ENCODE measurements at regions not wholly inside any gene's neighbourhood (a gene's known extent, or its start where the extent isn't known, plus 50 kb on each side); places are given as distances from the start of the nearest gene placed in this dataset.

- no peak for DNase-seq (ENCODE audit: low read depth)
- TF ChIP-seq CTCF (IDR thresholded peaks at IDR 0.05; ENCODE audit: insufficient read depth, low read depth, low read length), result no peak
- no peak overlapping the region for H3K4me3 ChIP-seq (ENCODE audit: low read depth, low read length)
Measured at GRCh38 chr3:168459226-168459784, 363.6 kb upstream of the GOLIM4 start.

DNA sequence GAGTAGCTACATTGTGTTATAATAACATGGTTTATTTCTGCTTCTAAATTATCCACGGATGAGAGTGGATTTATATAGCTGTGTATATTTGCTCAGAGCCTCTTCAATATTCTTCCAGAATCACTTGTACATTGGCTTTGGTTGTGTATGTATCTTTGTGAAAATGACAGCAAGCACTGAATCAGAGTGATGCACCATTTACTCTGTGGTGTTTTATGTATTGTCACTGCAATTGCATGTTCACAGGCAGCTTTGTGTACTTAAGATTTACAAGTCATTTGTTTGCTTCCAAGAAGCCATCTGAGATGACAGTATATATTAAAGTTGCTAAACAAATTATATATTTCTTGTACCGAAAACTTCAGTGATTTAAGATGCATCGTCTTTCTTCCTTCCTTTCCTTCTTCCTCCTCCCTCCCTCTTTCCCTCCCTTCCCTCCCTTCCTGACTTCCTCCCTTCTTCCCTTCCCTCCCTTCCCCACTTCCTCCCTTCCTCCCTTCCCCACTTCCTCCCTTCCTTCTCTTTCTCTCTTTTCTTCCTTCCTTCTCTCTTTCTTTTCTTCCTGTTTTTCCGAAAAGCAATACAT is 362.3 kb upstream of the GOLIM4 start:
- TF ChIP-seq CTCF (IDR thresholded peaks at IDR 0.05; ENCODE audit: insufficient read depth, low read depth, low read length), result no peak
- DNase-seq (ENCODE audit: low read depth), result no peak
- no peak overlapping the region for H3K4me3 ChIP-seq (ENCODE audit: low read depth, low read length)

- TF ChIP-seq CTCF (IDR thresholded peaks at IDR 0.05; ENCODE audit: insufficient read depth, low read depth, low read length), result no peak
- DNase-seq (ENCODE audit: low read depth), result no peak
- no peak overlapping the region for H3K4me3 ChIP-seq (ENCODE audit: low read depth, low read length)
Measured at GRCh38 chr3:168455814-168456213, 360.1 kb upstream of the GOLIM4 start.

DNA sequence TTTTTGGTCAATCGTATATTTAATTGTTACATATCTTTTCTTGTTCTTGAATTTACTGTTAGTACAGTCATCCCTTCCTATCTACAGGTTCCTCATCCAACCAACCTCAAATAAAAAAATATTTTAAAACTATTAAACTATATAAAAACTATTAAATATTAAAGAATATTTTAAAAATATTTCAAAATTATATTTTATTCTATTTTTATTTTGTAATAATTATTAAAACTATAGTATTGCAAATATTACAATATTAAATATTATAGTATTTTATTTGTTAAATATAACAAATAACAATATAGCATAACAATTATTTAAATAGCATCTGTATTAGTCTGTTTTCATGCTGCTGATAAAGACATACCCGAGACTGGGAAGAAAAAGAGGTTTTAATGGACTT is 357.9 kb upstream of the GOLIM4 start:
- no peak overlapping the region for H3K4me3 ChIP-seq (ENCODE audit: low read depth, low read length)
- no peak for TF ChIP-seq CTCF (IDR thresholded peaks at IDR 0.05; ENCODE audit: insufficient read depth, low read depth, low read length)

DNA sequence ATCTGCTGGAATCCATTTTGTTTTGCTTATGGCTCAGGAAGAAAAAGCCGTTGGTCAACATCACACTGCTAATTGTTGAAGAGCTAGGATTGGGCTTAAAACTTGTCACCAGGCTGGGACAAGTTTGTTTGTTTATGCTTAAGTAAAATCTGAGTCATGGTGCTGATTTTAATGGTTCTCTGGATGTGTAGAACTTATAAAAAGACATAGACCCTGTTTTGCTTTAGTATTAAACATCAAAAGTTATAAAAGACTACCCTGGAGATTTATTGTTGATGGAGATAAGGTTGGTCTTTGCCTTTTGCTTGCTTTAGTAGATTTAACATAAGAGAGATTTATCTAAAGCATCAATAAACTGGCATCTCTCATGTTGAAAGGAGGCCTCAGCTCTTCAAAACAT is 348.2 kb upstream of the GOLIM4 start:
- DNase-seq (ENCODE audit: low read depth), result no peak
- no peak for TF ChIP-seq CTCF (IDR thresholded peaks at IDR 0.05; ENCODE audit: insufficient read depth, low read depth, low read length)
- no peak overlapping the region for H3K4me3 ChIP-seq (ENCODE audit: low read depth, low read length)

More for the DNA sequence above, 357.9 kb upstream of the GOLIM4 start:
- DNase-seq (ENCODE audit: low read depth), result no peak

DNA sequence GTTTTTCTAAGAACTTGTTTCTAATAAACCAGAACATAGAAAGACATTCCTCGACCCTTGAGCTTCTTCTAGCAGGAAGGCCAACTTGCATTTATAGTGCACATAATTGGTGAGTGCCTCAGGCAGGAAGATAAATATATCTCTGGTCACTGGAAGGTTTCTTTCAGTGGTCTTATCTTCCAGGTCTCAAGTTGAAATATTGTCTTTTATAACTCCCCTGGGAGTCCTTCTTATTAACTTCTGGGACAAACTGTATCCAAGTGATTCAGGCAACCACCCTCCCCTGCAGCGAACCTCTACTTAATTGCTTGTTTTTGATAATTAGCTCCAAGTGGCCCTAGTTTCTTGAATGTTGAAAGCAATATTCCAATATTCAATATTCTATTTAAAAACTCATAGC is 346.8 kb upstream of the GOLIM4 start:
- TF ChIP-seq CTCF (IDR thresholded peaks at IDR 0.05; ENCODE audit: insufficient read depth, low read depth, low read length), result no peak
- DNase-seq (ENCODE audit: low read depth), result no peak
- no peak overlapping the region for H3K4me3 ChIP-seq (ENCODE audit: low read depth, low read length)

- no peak for TF ChIP-seq CTCF (IDR thresholded peaks at IDR 0.05; ENCODE audit: insufficient read depth, low read depth, low read length)
- no peak overlapping the region for H3K4me3 ChIP-seq (ENCODE audit: low read depth, low read length)
- DNase-seq (ENCODE audit: low read depth), result no peak
Measured at GRCh38 chr3:168436245-168436724, 340.6 kb upstream of the GOLIM4 start.

Measured in fibroblast of villous mesenchyme (primary cell).